ENCODE measurements at regions not wholly inside any gene's neighbourhood (a gene's known extent, or its start where the extent isn't known, plus 50 kb on each side); places are given as distances from the start of the nearest gene placed in this dataset.

GRCh38 chr4:130640592-130640991 is 1544.6 kb downstream of the C4orf33 start:
- no peak overlapping the region for H3K27ac ChIP-seq
- 76% methylated on average over 2 of the region's 2 CpGs for WGBS (ENCODE audit: low lambda C conversion rate, missing lambda C conversion rate)
- H3K27me3 ChIP-seq: no peaks in the 10 kb centered on the region
- H3K4me3 ChIP-seq: no peak overlapping the region
- no peak for TF ChIP-seq CTCF (IDR thresholded peaks at IDR 0.05; ENCODE audit: poor library complexity)
- TF ChIP-seq EZH2 (IDR thresholded peaks at IDR 0.05; ENCODE audit: borderline replicate concordance): no peak
- TF ChIP-seq EZH2phosphoT487 (IDR thresholded peaks at IDR 0.05; ENCODE audit: low read depth, severe bottlenecking, unreplicated experiment): no peak
- no peaks in the 10 kb centered on the region for H3K36me3 ChIP-seq (replicated peaks; ENCODE audit: insufficient read depth, low read depth)
- DNase-seq (ENCODE audit: low spot score): no peak
- no peaks in the 10 kb centered on the region for H3K4me1 ChIP-seq (ENCODE audit: insufficient read depth)
- no peaks in the 10 kb centered on the region for H4K20me1 ChIP-seq (ENCODE audit: insufficient read depth, poor library complexity, severe bottlenecking)
- no peaks in the 10 kb centered on the region for H3K9me2 ChIP-seq (replicated peaks; ENCODE audit: insufficient read depth)
- no peaks in the 10 kb centered on the region for H3K9me3 ChIP-seq (ENCODE audit: low read depth)
- no peak overlapping the region for H3K4me2 ChIP-seq
- H2AFZ ChIP-seq: no peak overlapping the region
- H3K79me2 ChIP-seq: no peaks in the 10 kb centered on the region

GRCh38 chr4:130646886-130647285 is 1550.9 kb downstream of the C4orf33 start:
- no peak overlapping the region for H2AFZ ChIP-seq

GRCh38 chr4:130648570-130648969 is 1552.6 kb downstream of the C4orf33 start:
- Histone ChIP-seq H3K27me3 (no peaks in the 10 kb centered on the region), H3K4me1 (ENCODE audit: insufficient read depth) (no peaks in the 10 kb centered on the region), H3K79me2 (no peaks in the 10 kb centered on the region), H3K4me3 (no peak overlapping the region), H3K9me3 (ENCODE audit: low read depth) (no peaks in the 10 kb centered on the region), H2AFZ (no peak overlapping the region), H3K9me2 (replicated peaks; ENCODE audit: insufficient read depth) (no peaks in the 10 kb centered on the region), H3K27ac (no peak overlapping the region), H3K36me3 (replicated peaks; ENCODE audit: insufficient read depth, low read depth) (no peaks in the 10 kb centered on the region), H4K20me1 (ENCODE audit: insufficient read depth, poor library complexity, severe bottlenecking) (no peaks in the 10 kb centered on the region), H3K4me2 (peak overlapping the region; percentile 47)
- TF ChIP-seq EZH2 (IDR thresholded peaks at IDR 0.05; ENCODE audit: borderline replicate concordance): no peak
- no peak for TF ChIP-seq CTCF (IDR thresholded peaks at IDR 0.05; ENCODE audit: poor library complexity)
- TF ChIP-seq EZH2phosphoT487 (IDR thresholded peaks at IDR 0.05; ENCODE audit: low read depth, severe bottlenecking, unreplicated experiment): no peak
- peak; percentile 8 for DNase-seq (ENCODE audit: low spot score)
- 70% methylated on average over 2 of the region's 2 CpGs for WGBS (ENCODE audit: low lambda C conversion rate, missing lambda C conversion rate)

More at GRCh38 chr4:130646886-130647285, 1550.9 kb downstream of the C4orf33 start:
- Histone ChIP-seq H3K4me2 (no peak overlapping the region), H4K20me1 (ENCODE audit: insufficient read depth, poor library complexity, severe bottlenecking) (no peaks in the 10 kb centered on the region), H3K36me3 (replicated peaks; ENCODE audit: insufficient read depth, low read depth) (no peaks in the 10 kb centered on the region), H3K27ac (no peak overlapping the region), H3K9me3 (ENCODE audit: low read depth) (no peaks in the 10 kb centered on the region), H3K4me1 (ENCODE audit: insufficient read depth) (no peaks in the 10 kb centered on the region), H3K9me2 (replicated peaks; ENCODE audit: insufficient read depth) (no peaks in the 10 kb centered on the region), H3K79me2 (no peaks in the 10 kb centered on the region), H3K4me3 (no peak overlapping the region), H3K27me3 (no peaks in the 10 kb centered on the region)
- no peak for DNase-seq (ENCODE audit: low spot score)
- TF ChIP-seq CTCF (IDR thresholded peaks at IDR 0.05; ENCODE audit: poor library complexity): no peak
- no peak for TF ChIP-seq EZH2phosphoT487 (IDR thresholded peaks at IDR 0.05; ENCODE audit: low read depth, severe bottlenecking, unreplicated experiment)
- no peak for TF ChIP-seq EZH2 (IDR thresholded peaks at IDR 0.05; ENCODE audit: borderline replicate concordance)

- DNase-seq (ENCODE audit: low spot score): no peak
- no peaks in the 10 kb centered on the region for H3K4me1 ChIP-seq (ENCODE audit: insufficient read depth)
- H3K4me3 ChIP-seq: no peak overlapping the region
- no peak for TF ChIP-seq EZH2phosphoT487 (IDR thresholded peaks at IDR 0.05; ENCODE audit: low read depth, severe bottlenecking, unreplicated experiment)
- TF ChIP-seq EZH2 (IDR thresholded peaks at IDR 0.05; ENCODE audit: borderline replicate concordance): no peak
- TF ChIP-seq CTCF (IDR thresholded peaks at IDR 0.05; ENCODE audit: poor library complexity): no peak
- no peaks in the 10 kb centered on the region for H3K9me2 ChIP-seq (replicated peaks; ENCODE audit: insufficient read depth)
- no peak overlapping the region for H3K4me2 ChIP-seq
- H3K9me3 ChIP-seq (ENCODE audit: low read depth): no peaks in the 10 kb centered on the region
- H3K27me3 ChIP-seq: no peaks in the 10 kb centered on the region
- H3K27ac ChIP-seq: no peak overlapping the region
- no peaks in the 10 kb centered on the region for H3K36me3 ChIP-seq (replicated peaks; ENCODE audit: insufficient read depth, low read depth)
- WGBS (ENCODE audit: low lambda C conversion rate, missing lambda C conversion rate): 82% methylated on average over 6 of the region's 6 CpGs
- H2AFZ ChIP-seq: no peak overlapping the region
- no peaks in the 10 kb centered on the region for H4K20me1 ChIP-seq (ENCODE audit: insufficient read depth, poor library complexity, severe bottlenecking)
- no peaks in the 10 kb centered on the region for H3K79me2 ChIP-seq
These were observed 1557.9 kb downstream of the C4orf33 start for GRCh38 chr4:130653842-130654241.

All from hepatocyte (in vitro differentiated cells).